GM23338 (cell line): ENCODE measurements at regions not wholly inside any gene's neighbourhood (a gene's known extent, or its start where the extent isn't known, plus 50 kb on each side); places are given as distances from the start of the nearest gene placed in this dataset.

Source experiments
- REST ChIP-seq: IDR thresholded peaks from one replicate; pipeline ENCODE4 v1.6.1; 2018; ENCODE audit warnings: antibody characterized with exemption; ENCODE audit not compliant: unreplicated experiment
- TF ChIP-seq, protein P1 (sequence below), 2 experiments: fragments of 200-600 bp in 1 of 2; sonication (generic) in 1 of 2; conservative IDR thresholded peaks; 2 replicates each; pipeline versions ENCODE4 v1.5.1 to v1.6.1; 2016 to 2017; ENCODE audit warnings: antibody characterized with exemption in 2 of 2, low read depth in 2 of 2, mild to moderate bottlenecking in 2 of 2, moderate library complexity in 1 of 2

DNA sequence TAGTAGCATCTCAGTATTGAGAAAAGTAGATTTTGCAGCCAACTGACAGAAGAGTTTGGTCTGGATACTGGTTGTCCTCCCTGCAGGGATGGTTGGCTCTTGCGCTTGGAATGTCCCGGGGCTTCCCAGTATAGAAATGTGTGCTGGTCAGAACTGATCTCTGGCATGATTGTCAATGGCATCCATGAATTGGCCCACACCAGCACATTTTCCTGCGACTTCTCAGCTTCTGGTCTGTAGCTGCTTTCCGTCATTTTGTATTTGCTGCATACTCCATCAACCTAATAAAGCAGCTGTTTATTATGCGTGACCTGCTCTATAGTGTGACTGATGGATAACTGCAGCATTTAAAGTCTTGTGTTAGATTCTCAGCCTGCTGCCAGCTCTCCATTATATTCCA is 203.7 kb downstream of the S1PR1 start:
- TF ChIP-seq, protein P1, sequence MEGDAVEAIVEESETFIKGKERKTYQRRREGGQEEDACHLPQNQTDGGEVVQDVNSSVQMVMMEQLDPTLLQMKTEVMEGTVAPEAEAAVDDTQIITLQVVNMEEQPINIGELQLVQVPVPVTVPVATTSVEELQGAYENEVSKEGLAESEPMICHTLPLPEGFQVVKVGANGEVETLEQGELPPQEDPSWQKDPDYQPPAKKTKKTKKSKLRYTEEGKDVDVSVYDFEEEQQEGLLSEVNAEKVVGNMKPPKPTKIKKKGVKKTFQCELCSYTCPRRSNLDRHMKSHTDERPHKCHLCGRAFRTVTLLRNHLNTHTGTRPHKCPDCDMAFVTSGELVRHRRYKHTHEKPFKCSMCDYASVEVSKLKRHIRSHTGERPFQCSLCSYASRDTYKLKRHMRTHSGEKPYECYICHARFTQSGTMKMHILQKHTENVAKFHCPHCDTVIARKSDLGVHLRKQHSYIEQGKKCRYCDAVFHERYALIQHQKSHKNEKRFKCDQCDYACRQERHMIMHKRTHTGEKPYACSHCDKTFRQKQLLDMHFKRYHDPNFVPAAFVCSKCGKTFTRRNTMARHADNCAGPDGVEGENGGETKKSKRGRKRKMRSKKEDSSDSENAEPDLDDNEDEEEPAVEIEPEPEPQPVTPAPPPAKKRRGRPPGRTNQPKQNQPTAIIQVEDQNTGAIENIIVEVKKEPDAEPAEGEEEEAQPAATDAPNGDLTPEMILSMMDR (conservative IDR thresholded peaks at IDR 0.05; ENCODE audit: low read depth in 2 of 2): no peak
- TF ChIP-seq REST: no peak
